Lower leg skin (tissue), 3 donors: ENCODE measurements at regions not wholly inside any gene's neighbourhood (a gene's known extent, or its start where the extent isn't known, plus 50 kb on each side); places are given as distances from the start of the nearest gene placed in this dataset.

Experiments used
- CTCF ChIP-seq, 3 donors: fragments of 450-650 bp; IDR thresholded peaks; one replicate each; pipeline ENCODE4 v1.5.1; 2016; ENCODE audit warnings: antibody characterized with exemption in 3 of 3, mild to moderate bottlenecking in 3 of 3, moderate library complexity in 2 of 3
- POLR2A ChIP-seq, 2 donors: fragments of 450-650 bp; IDR thresholded peaks; one replicate each; pipeline ENCODE4 v1.6.1; 2016 to 2017; ENCODE audit warnings: antibody characterized with exemption in 2 of 2, mild to moderate bottlenecking in 1 of 2, moderate library complexity in 1 of 2

- TF ChIP-seq CTCF (IDR thresholded peaks at IDR 0.05) (no peak), POLR2A (IDR thresholded peaks at IDR 0.05) (no peak)
These were observed 258.1 kb upstream of the SALL1 start for GRCh38 chr16:51409001-51409675.
